ENCODE measurements at regions not wholly inside any gene's neighbourhood (a gene's known extent, or its start where the extent isn't known, plus 50 kb on each side); places are given as distances from the start of the nearest gene placed in this dataset.
"Not testable (repeated sequence)": the region's sequence is repeated elsewhere in the genome, so short reads cannot be mapped to it uniquely, and the experiment has no call there.

- in situ Hi-C loops (cut with HindIII; ENCODE audit: low pct_unique_long_range_greater_than_20kb, low sequenced_read_pairs) = no loop called here
Observed at GRCh38 chr7:132035517-132036362, 479.3 kb upstream of the PODXL start.

GRCh38 chr7:132034748-132035416 is 478.5 kb upstream of the PODXL start:
- in situ Hi-C loops (cut with HindIII; ENCODE audit: low pct_unique_long_range_greater_than_20kb, low sequenced_read_pairs) = no loop called here

More at GRCh38 chr7:132035517-132036362, 479.3 kb upstream of the PODXL start:
- DNase-seq (ENCODE audit: low read depth) = no peak

GRCh38 chr7:132030883-132031282 is 474.5 kb upstream of the PODXL start:
- in situ Hi-C loops (cut with HindIII; ENCODE audit: low pct_unique_long_range_greater_than_20kb, low sequenced_read_pairs) = no loop called here
- DNase-seq (ENCODE audit: low read depth) = no peak

More at GRCh38 chr7:132034748-132035416, 478.5 kb upstream of the PODXL start:
- DNase-seq (ENCODE audit: low read depth) = no peak

- no peak for DNase-seq (ENCODE audit: low read depth)
Observed at GRCh38 chr7:132030086-132030568, 473.7 kb upstream of the PODXL start.

GRCh38 chr7:132029369-132030085 is 473.1 kb upstream of the PODXL start:
- in situ Hi-C loops (cut with HindIII; ENCODE audit: low pct_unique_long_range_greater_than_20kb, low sequenced_read_pairs) = no loop called here
- no peak for DNase-seq (ENCODE audit: low read depth)

More at GRCh38 chr7:132030086-132030568, 473.7 kb upstream of the PODXL start:
- in situ Hi-C loops (cut with HindIII; ENCODE audit: low pct_unique_long_range_greater_than_20kb, low sequenced_read_pairs) = no loop called here

- DNase-seq (ENCODE audit: low read depth) = no peak
Observed at GRCh38 chr7:132028144-132028920, 471.9 kb upstream of the PODXL start.

GRCh38 chr7:132024290-132024689 is 467.9 kb upstream of the PODXL start:
- in situ Hi-C loops (cut with HindIII; ENCODE audit: low pct_unique_long_range_greater_than_20kb, low sequenced_read_pairs) = no loop called here
- DNase-seq (ENCODE audit: low read depth) = no peak

More at GRCh38 chr7:132028144-132028920, 471.9 kb upstream of the PODXL start:
- in situ Hi-C loops (cut with HindIII; ENCODE audit: low pct_unique_long_range_greater_than_20kb, low sequenced_read_pairs) = no loop called here

GRCh38 chr7:132023466-132023865 is 467.0 kb upstream of the PODXL start:
- in situ Hi-C loops (cut with HindIII; ENCODE audit: low pct_unique_long_range_greater_than_20kb, low sequenced_read_pairs) = no loop called here

GRCh38 chr7:132022188-132022587 is 465.8 kb upstream of the PODXL start:
- DNase-seq (ENCODE audit: low read depth) = no peak
- in situ Hi-C loops (cut with HindIII; ENCODE audit: low pct_unique_long_range_greater_than_20kb, low sequenced_read_pairs) = no loop called here

More at GRCh38 chr7:132023466-132023865, 467.0 kb upstream of the PODXL start:
- DNase-seq (ENCODE audit: low read depth) = no peak

GRCh38 chr7:132019703-132020102 is 463.3 kb upstream of the PODXL start:
- DNase-seq (ENCODE audit: low read depth) = no peak
- in situ Hi-C loops (cut with HindIII; ENCODE audit: low pct_unique_long_range_greater_than_20kb, low sequenced_read_pairs) = no loop called here

- in situ Hi-C loops (cut with HindIII; ENCODE audit: low pct_unique_long_range_greater_than_20kb, low sequenced_read_pairs) = no loop called here
- DNase-seq (ENCODE audit: low read depth) = peak; percentile 4
Observed at GRCh38 chr7:132009778-132010177, 453.4 kb upstream of the PODXL start.

GRCh38 chr7:132004529-132004928 is 448.1 kb upstream of the PODXL start:
- no peak for DNase-seq (ENCODE audit: low read depth)
- in situ Hi-C loops (cut with HindIII; ENCODE audit: low pct_unique_long_range_greater_than_20kb, low sequenced_read_pairs) = no loop called here

GRCh38 chr7:132002343-132002968 is 446.0 kb upstream of the PODXL start:
- in situ Hi-C loops (cut with HindIII; ENCODE audit: low pct_unique_long_range_greater_than_20kb, low sequenced_read_pairs) = no loop called here
- DNase-seq (ENCODE audit: low read depth) = no peak

GRCh38 chr7:132001146-132001545 is 444.7 kb upstream of the PODXL start:
- no peak for DNase-seq (ENCODE audit: low read depth)
- in situ Hi-C loops (cut with HindIII; ENCODE audit: low pct_unique_long_range_greater_than_20kb, low sequenced_read_pairs) = no loop called here

- in situ Hi-C loops (cut with HindIII; ENCODE audit: low pct_unique_long_range_greater_than_20kb, low sequenced_read_pairs) = no loop called here
Observed at GRCh38 chr7:131999193-131999592, 442.8 kb upstream of the PODXL start.

GRCh38 chr7:131995324-131995723 is 438.9 kb upstream of the PODXL start:
- DNase-seq (ENCODE audit: low read depth) = no peak
- in situ Hi-C loops (cut with HindIII; ENCODE audit: low pct_unique_long_range_greater_than_20kb, low sequenced_read_pairs) = no loop called here

More at GRCh38 chr7:131999193-131999592, 442.8 kb upstream of the PODXL start:
- DNase-seq (ENCODE audit: low read depth) = no peak

GRCh38 chr7:131981069-131981468 is 424.6 kb upstream of the PODXL start:
- in situ Hi-C loops (cut with HindIII; ENCODE audit: low pct_unique_long_range_greater_than_20kb, low sequenced_read_pairs); DNase-seq (ENCODE audit: low read depth): not testable (repeated sequence)

Data from Caki2 (cell line).